Neural cell (in vitro differentiated cells): ENCODE measurements at regions not wholly inside any gene's neighbourhood (a gene's known extent, or its start where the extent isn't known, plus 50 kb on each side); places are given as distances from the start of the nearest gene placed in this dataset.

Source experiments
- H2AFZ ChIP-seq: fragments of 200-600, 300-800 bp; sonication (generic), shearing (Covaris generic); 2 replicates; pipeline ENCODE4 v1.6.0; 2014; ENCODE audit warnings: low read depth, mild to moderate bottlenecking, antibody characterized with exemption, low read length, moderate library complexity
- H3F3A ChIP-seq: fragments of 200-600 bp; shearing (Covaris generic); 2 replicates; pipeline ENCODE4 v1.6.1; 2016; ENCODE audit warnings: mild to moderate bottlenecking, moderate library complexity, mixed read lengths, antibody characterized with exemption, low read length; ENCODE audit not compliant: insufficient read depth, poor library complexity, severe bottlenecking
- H3K27ac ChIP-seq: fragments of 200-600, 300-800 bp; sonication (generic), shearing (Covaris generic); 2 replicates; pipeline ENCODE4 v1.5.1; 2014; ENCODE audit warnings: mild to moderate bottlenecking, low read length, moderate library complexity
- H3K27me3 ChIP-seq: fragments of 300-800, 200-600 bp; sonication (generic), shearing (Covaris generic); 2 replicates; pipeline ENCODE4 v1.6.0; 2014; ENCODE audit warnings: mild to moderate bottlenecking, low read depth, low read length, moderate library complexity; ENCODE audit not compliant: insufficient read depth
- H3K36me3 ChIP-seq: fragments of 300-800, 200-600 bp; sonication (generic), shearing (Covaris generic); 2 replicates; pipeline ENCODE4 v1.5.1; 2014; ENCODE audit warnings: mild to moderate bottlenecking, antibody characterized with exemption, low read length, moderate library complexity; ENCODE audit not compliant: insufficient read depth
- H3K4me2 ChIP-seq: fragments of 300-800, 200-600 bp; sonication (generic), shearing (Covaris generic); 2 replicates; pipeline ENCODE4 v1.6.0; 2014; ENCODE audit warnings: mild to moderate bottlenecking, low read length
- H3K4me3 ChIP-seq: fragments of 300-800, 200-600 bp; sonication (generic), shearing (Covaris generic); 2 replicates; pipeline ENCODE4 v1.5.1; 2014; ENCODE audit warnings: mild to moderate bottlenecking, low read length, moderate library complexity
- H3K79me2 ChIP-seq: fragments of 200-600 bp; shearing (Covaris generic); replicated peaks from 2 replicates; pipeline ENCODE4 v1.6.0; 2014; ENCODE audit warnings: mild to moderate bottlenecking, low read length, moderate library complexity; ENCODE audit not compliant: insufficient read depth
- H3K9ac ChIP-seq: fragments of 300-800, 200-600 bp; sonication (generic), shearing (Covaris generic); 2 replicates; pipeline ENCODE4 v1.6.1; 2016; ENCODE audit warnings: mild to moderate bottlenecking, low read length, mixed read lengths
- H3K9me2 ChIP-seq: fragments of 200-600 bp; shearing (Covaris generic); 2 replicates; pipeline ENCODE4 v1.6.1; 2016; ENCODE audit warnings: mild to moderate bottlenecking, low read length, mixed read lengths; ENCODE audit not compliant: insufficient read depth
- H3K9me3 ChIP-seq: fragments of 200-600, 300-800 bp; sonication (generic), shearing (Covaris generic); 2 replicates; pipeline ENCODE4 v1.6.1; 2016; ENCODE audit warnings: mild to moderate bottlenecking, mixed run types, low read length, moderate library complexity, mixed read lengths
- H4K20me1 ChIP-seq: fragments of 200-600 bp; shearing (Covaris generic); 2 replicates; pipeline ENCODE4 v1.6.1; 2016; ENCODE audit warnings: mild to moderate bottlenecking, mixed run types; ENCODE audit not compliant: insufficient read depth
- CTCF ChIP-seq: fragments of 450-650 bp; IDR thresholded peaks from 2 replicates; pipeline ENCODE4 v1.5.1; 2014; ENCODE audit warnings: antibody characterized with exemption, mild to moderate bottlenecking, moderate library complexity; ENCODE audit not compliant: poor library complexity, severe bottlenecking
- EP300 ChIP-seq: fragments of 450-650 bp; conservative IDR thresholded peaks from 2 replicates; pipeline ENCODE4 v1.6.1; 2014; ENCODE audit warnings: antibody characterized with exemption, mild to moderate bottlenecking, moderate library complexity; ENCODE audit not compliant: poor library complexity, severe bottlenecking
- EZH2 ChIP-seq: fragments of 200-600, 300-800 bp; shearing (Covaris generic), sonication (generic); IDR thresholded peaks from 2 replicates; pipeline ENCODE4 v1.6.1; 2014; ENCODE audit warnings: antibody characterized with exemption, low read length, borderline replicate concordance, mild to moderate bottlenecking; ENCODE audit not compliant: insufficient read depth, poor library complexity, severe bottlenecking
- MXI1 ChIP-seq: fragments of 450-650 bp; conservative IDR thresholded peaks from 2 replicates; pipeline ENCODE4 v1.6.1; 2014; ENCODE audit warnings: antibody characterized with exemption, mild to moderate bottlenecking; ENCODE audit not compliant: poor library complexity, severe bottlenecking
- POLR2AphosphoS5 ChIP-seq: IDR thresholded peaks from 2 replicates; pipeline ENCODE4 v1.6.1; 2012
- RAD21 ChIP-seq: fragments of 450-650 bp; conservative IDR thresholded peaks from 2 replicates; pipeline ENCODE4 v1.6.1; 2014; ENCODE audit warnings: antibody characterized with exemption, mild to moderate bottlenecking, moderate library complexity
- SMC3 ChIP-seq: fragments of 450-650 bp; conservative IDR thresholded peaks from 2 replicates; pipeline ENCODE4 v1.6.1; 2014; ENCODE audit warnings: antibody characterized with exemption, mild to moderate bottlenecking, moderate library complexity; ENCODE audit not compliant: poor library complexity
- TAF1 ChIP-seq: IDR thresholded peaks from 2 replicates; pipeline ENCODE4 v1.6.1; 2012; ENCODE audit warnings: low read depth
- TF ChIP-seq, protein P1 (sequence below): IDR thresholded peaks from 2 replicates; pipeline ENCODE4 v1.6.1; 2012; ENCODE audit warnings: borderline replicate concordance

- no peak overlapping the region for H2AFZ ChIP-seq
- no peaks in the 10 kb centered on the region for H3K36me3 ChIP-seq
Measured at GRCh38 chr2:5250482-5250881, 441.7 kb upstream of the SOX11 start.

GRCh38 chr2:5253263-5253662 is 438.9 kb upstream of the SOX11 start:
- H4K20me1 ChIP-seq = no peaks in the 10 kb centered on the region
- no peaks in the 10 kb centered on the region for H3K27me3 ChIP-seq
- H3K79me2 ChIP-seq = no peaks in the 10 kb centered on the region
- H3K9ac ChIP-seq = no peak overlapping the region
- H3K36me3 ChIP-seq = no peaks in the 10 kb centered on the region
- no peak for TF ChIP-seq RAD21
- TF ChIP-seq TAF1 = no peak
- TF ChIP-seq POLR2AphosphoS5 = no peak
- TF ChIP-seq EP300 = no peak
- TF ChIP-seq CTCF = no peak
- no peak for TF ChIP-seq SMC3
- no peak for TF ChIP-seq EZH2
- TF ChIP-seq MXI1 = no peak
- TF ChIP-seq, protein P1, sequence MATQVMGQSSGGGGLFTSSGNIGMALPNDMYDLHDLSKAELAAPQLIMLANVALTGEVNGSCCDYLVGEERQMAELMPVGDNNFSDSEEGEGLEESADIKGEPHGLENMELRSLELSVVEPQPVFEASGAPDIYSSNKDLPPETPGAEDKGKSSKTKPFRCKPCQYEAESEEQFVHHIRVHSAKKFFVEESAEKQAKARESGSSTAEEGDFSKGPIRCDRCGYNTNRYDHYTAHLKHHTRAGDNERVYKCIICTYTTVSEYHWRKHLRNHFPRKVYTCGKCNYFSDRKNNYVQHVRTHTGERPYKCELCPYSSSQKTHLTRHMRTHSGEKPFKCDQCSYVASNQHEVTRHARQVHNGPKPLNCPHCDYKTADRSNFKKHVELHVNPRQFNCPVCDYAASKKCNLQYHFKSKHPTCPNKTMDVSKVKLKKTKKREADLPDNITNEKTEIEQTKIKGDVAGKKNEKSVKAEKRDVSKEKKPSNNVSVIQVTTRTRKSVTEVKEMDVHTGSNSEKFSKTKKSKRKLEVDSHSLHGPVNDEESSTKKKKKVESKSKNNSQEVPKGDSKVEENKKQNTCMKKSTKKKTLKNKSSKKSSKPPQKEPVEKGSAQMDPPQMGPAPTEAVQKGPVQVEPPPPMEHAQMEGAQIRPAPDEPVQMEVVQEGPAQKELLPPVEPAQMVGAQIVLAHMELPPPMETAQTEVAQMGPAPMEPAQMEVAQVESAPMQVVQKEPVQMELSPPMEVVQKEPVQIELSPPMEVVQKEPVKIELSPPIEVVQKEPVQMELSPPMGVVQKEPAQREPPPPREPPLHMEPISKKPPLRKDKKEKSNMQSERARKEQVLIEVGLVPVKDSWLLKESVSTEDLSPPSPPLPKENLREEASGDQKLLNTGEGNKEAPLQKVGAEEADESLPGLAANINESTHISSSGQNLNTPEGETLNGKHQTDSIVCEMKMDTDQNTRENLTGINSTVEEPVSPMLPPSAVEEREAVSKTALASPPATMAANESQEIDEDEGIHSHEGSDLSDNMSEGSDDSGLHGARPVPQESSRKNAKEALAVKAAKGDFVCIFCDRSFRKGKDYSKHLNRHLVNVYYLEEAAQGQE = no peak
- no peak overlapping the region for H2AFZ ChIP-seq
- H3K4me2 ChIP-seq = no peak overlapping the region
- no peak overlapping the region for H3K27ac ChIP-seq
- no peaks in the 10 kb centered on the region for H3K9me3 ChIP-seq
- no peak overlapping the region for H3K4me3 ChIP-seq
- no peaks in the 10 kb centered on the region for H3K9me2 ChIP-seq
- H3F3A ChIP-seq = no peaks in the 10 kb centered on the region

More at GRCh38 chr2:5250482-5250881, 441.7 kb upstream of the SOX11 start:
- TF ChIP-seq MXI1 (no peak), RAD21 (no peak)
- no peak overlapping the region for H3K9ac ChIP-seq
- no peak overlapping the region for H3K4me2 ChIP-seq
- H3K79me2 ChIP-seq = no peaks in the 10 kb centered on the region
- H3F3A ChIP-seq = no peaks in the 10 kb centered on the region
- no peak overlapping the region for H3K27ac ChIP-seq
- no peaks in the 10 kb centered on the region for H3K9me3 ChIP-seq
- H3K27me3 ChIP-seq = no peaks in the 10 kb centered on the region
- H3K4me3 ChIP-seq = no peak overlapping the region
- no peaks in the 10 kb centered on the region for H3K9me2 ChIP-seq
- H4K20me1 ChIP-seq = no peaks in the 10 kb centered on the region

GRCh38 chr2:5254791-5255332 is 437.3 kb upstream of the SOX11 start:
- no peak overlapping the region for H3K27ac ChIP-seq
- H3K79me2 ChIP-seq = no peaks in the 10 kb centered on the region
- H3K4me3 ChIP-seq = no peak overlapping the region
- no peak overlapping the region for H3K9ac ChIP-seq
- no peaks in the 10 kb centered on the region for H3F3A ChIP-seq
- H3K36me3 ChIP-seq = no peaks in the 10 kb centered on the region
- no peaks in the 10 kb centered on the region for H3K9me3 ChIP-seq
- TF ChIP-seq, protein P1 = no peak
- no peak for TF ChIP-seq SMC3
- no peak for TF ChIP-seq EZH2
- TF ChIP-seq CTCF = no peak
- no peak for TF ChIP-seq POLR2AphosphoS5
- no peak for TF ChIP-seq EP300
- no peak for TF ChIP-seq TAF1
- TF ChIP-seq MXI1 = no peak
- no peak for TF ChIP-seq RAD21
- H3K4me2 ChIP-seq = no peak overlapping the region
- no peaks in the 10 kb centered on the region for H3K9me2 ChIP-seq
- no peaks in the 10 kb centered on the region for H4K20me1 ChIP-seq
- no peaks in the 10 kb centered on the region for H3K27me3 ChIP-seq
- no peak overlapping the region for H2AFZ ChIP-seq
